Mesothelial cell of epicardium (in vitro differentiated cells): ENCODE measurements at regions not wholly inside any gene's neighbourhood (a gene's known extent, or its start where the extent isn't known, plus 50 kb on each side); places are given as distances from the start of the nearest gene placed in this dataset.

ENCODE experiments used
- DNase-seq, 2 experiments: peaks; one replicate each; pipeline ENCODE4 v3.0.0; 2021; ENCODE audit warnings: low spot score in 2 of 2; ENCODE audit not compliant: unreplicated experiment in 2 of 2
- H3K27ac Mint-ChIP-seq: 2 replicates; pipeline ENCODE4 v1.8.0; 2021; ENCODE audit warnings: mixed read lengths
- H3K27me3 Mint-ChIP-seq: 2 replicates; pipeline ENCODE4 v1.8.0; 2021; ENCODE audit warnings: low read depth, mixed read lengths
- H3K36me3 Mint-ChIP-seq: 2 replicates; pipeline ENCODE4 v1.8.0; 2021; ENCODE audit warnings: mixed read lengths
- H3K4me1 Mint-ChIP-seq: 2 replicates; pipeline ENCODE4 v1.8.0; 2021; ENCODE audit warnings: mixed read lengths
- H3K4me3 Mint-ChIP-seq: 2 replicates; pipeline ENCODE4 v1.8.0; 2021; ENCODE audit warnings: mild to moderate bottlenecking, moderate library complexity, mixed read lengths
- H3K9me3 Mint-ChIP-seq: 2 replicates; pipeline ENCODE4 v1.8.0; 2021; ENCODE audit warnings: mixed read lengths
- TF ChIP-seq, protein P1 (sequence below): fragments of 200-600 bp; sonication (generic); IDR thresholded peaks from one replicate; pipeline ENCODE4 v1.5.0; 2021; ENCODE audit warnings: antibody characterized with exemption; ENCODE audit not compliant: unreplicated experiment

DNA sequence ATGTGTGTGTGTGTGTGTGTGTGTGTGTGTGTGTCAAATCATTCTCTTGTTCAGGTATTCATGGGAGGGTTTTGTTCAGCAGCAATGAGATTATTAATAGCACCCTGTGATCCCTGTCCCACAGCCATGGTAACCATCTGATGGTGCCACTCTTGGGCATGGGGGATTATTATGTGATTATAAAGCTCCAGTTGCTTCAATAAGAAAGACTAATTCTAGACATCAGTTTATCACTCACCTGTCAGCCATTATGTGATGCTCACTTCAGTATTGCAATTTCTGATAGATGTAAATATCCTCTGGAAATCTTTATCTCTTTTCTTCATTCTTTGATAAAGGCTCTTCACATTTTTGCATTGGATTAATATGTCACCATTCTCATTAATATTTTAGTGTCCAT lies 145.9 kb upstream of the POU1F1 start:
- Mint-ChIP-seq H3K9me3 (no peaks in the 10 kb centered on the region), H3K27me3 (no peaks in the 10 kb centered on the region)
- no peak for DNase-seq

GRCh38 chr3:87420171-87420570 lies 143.8 kb upstream of the POU1F1 start:
- Mint-ChIP-seq H3K4me3 (no peak overlapping the region), H3K4me1 (no peaks in the 10 kb centered on the region), H3K9me3 (peaks cover 9% of the 10 kb centered on the region), H3K27ac (no peak overlapping the region), H3K27me3 (no peaks in the 10 kb centered on the region), H3K36me3 (no peaks in the 10 kb centered on the region)
- TF ChIP-seq, protein P1, sequence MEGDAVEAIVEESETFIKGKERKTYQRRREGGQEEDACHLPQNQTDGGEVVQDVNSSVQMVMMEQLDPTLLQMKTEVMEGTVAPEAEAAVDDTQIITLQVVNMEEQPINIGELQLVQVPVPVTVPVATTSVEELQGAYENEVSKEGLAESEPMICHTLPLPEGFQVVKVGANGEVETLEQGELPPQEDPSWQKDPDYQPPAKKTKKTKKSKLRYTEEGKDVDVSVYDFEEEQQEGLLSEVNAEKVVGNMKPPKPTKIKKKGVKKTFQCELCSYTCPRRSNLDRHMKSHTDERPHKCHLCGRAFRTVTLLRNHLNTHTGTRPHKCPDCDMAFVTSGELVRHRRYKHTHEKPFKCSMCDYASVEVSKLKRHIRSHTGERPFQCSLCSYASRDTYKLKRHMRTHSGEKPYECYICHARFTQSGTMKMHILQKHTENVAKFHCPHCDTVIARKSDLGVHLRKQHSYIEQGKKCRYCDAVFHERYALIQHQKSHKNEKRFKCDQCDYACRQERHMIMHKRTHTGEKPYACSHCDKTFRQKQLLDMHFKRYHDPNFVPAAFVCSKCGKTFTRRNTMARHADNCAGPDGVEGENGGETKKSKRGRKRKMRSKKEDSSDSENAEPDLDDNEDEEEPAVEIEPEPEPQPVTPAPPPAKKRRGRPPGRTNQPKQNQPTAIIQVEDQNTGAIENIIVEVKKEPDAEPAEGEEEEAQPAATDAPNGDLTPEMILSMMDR: no peak
- DNase-seq: no peak

More for the DNA sequence above, 145.9 kb upstream of the POU1F1 start:
- H3K4me1 Mint-ChIP-seq: no peaks in the 10 kb centered on the region
- no peaks in the 10 kb centered on the region for H3K36me3 Mint-ChIP-seq
- TF ChIP-seq, protein P1: no peak
- H3K4me3 Mint-ChIP-seq: no peak overlapping the region
- no peak overlapping the region for H3K27ac Mint-ChIP-seq

- Mint-ChIP-seq H3K27me3 (no peaks in the 10 kb centered on the region), H3K27ac (no peak overlapping the region), H3K4me3 (no peak overlapping the region), H3K36me3 (no peaks in the 10 kb centered on the region), H3K9me3 (peaks cover 10% of the 10 kb centered on the region), H3K4me1 (no peaks in the 10 kb centered on the region)
- DNase-seq: no peak
- TF ChIP-seq, protein P1: no peak
Measured at GRCh38 chr3:87414271-87414670, 137.9 kb upstream of the POU1F1 start.

GRCh38 chr3:87413814-87414213 lies 137.4 kb upstream of the POU1F1 start:
- H3K27me3 Mint-ChIP-seq: no peaks in the 10 kb centered on the region
- H3K36me3 Mint-ChIP-seq: no peaks in the 10 kb centered on the region
- no peak overlapping the region for H3K4me3 Mint-ChIP-seq
- no peak for DNase-seq
- no peak overlapping the region for H3K27ac Mint-ChIP-seq
- no peaks in the 10 kb centered on the region for H3K4me1 Mint-ChIP-seq
- TF ChIP-seq, protein P1: no peak
- peaks cover 10% of the 10 kb centered on the region for H3K9me3 Mint-ChIP-seq

GRCh38 chr3:87410110-87410509 lies 133.7 kb upstream of the POU1F1 start:
- no peak overlapping the region for H3K4me3 Mint-ChIP-seq
- no peak overlapping the region for H3K27ac Mint-ChIP-seq
- DNase-seq: no peak
- TF ChIP-seq, protein P1: no peak
- peaks cover under 1% of the 10 kb centered on the region for H3K9me3 Mint-ChIP-seq
- no peaks in the 10 kb centered on the region for H3K27me3 Mint-ChIP-seq
- H3K36me3 Mint-ChIP-seq: no peaks in the 10 kb centered on the region
- no peaks in the 10 kb centered on the region for H3K4me1 Mint-ChIP-seq
